Neural cell (in vitro differentiated cells): ENCODE measurements at regions not wholly inside any gene's neighbourhood (a gene's known extent, or its start where the extent isn't known, plus 50 kb on each side); places are given as distances from the start of the nearest gene placed in this dataset.

Experiments used
- H2AFZ ChIP-seq: fragments of 200-600, 300-800 bp; sonication (generic), shearing (Covaris generic); 2 replicates; pipeline ENCODE4 v1.6.0; 2014; ENCODE audit warnings: low read depth, mild to moderate bottlenecking, antibody characterized with exemption, low read length, moderate library complexity
- H3F3A ChIP-seq: fragments of 200-600 bp; shearing (Covaris generic); 2 replicates; pipeline ENCODE4 v1.6.1; 2016; ENCODE audit warnings: mild to moderate bottlenecking, moderate library complexity, mixed read lengths, antibody characterized with exemption, low read length; ENCODE audit not compliant: insufficient read depth, poor library complexity, severe bottlenecking
- H3K27ac ChIP-seq: fragments of 200-600, 300-800 bp; sonication (generic), shearing (Covaris generic); 2 replicates; pipeline ENCODE4 v1.5.1; 2014; ENCODE audit warnings: mild to moderate bottlenecking, low read length, moderate library complexity
- H3K27me3 ChIP-seq: fragments of 300-800, 200-600 bp; sonication (generic), shearing (Covaris generic); 2 replicates; pipeline ENCODE4 v1.6.0; 2014; ENCODE audit warnings: mild to moderate bottlenecking, low read depth, low read length, moderate library complexity; ENCODE audit not compliant: insufficient read depth
- H3K36me3 ChIP-seq: fragments of 300-800, 200-600 bp; sonication (generic), shearing (Covaris generic); 2 replicates; pipeline ENCODE4 v1.5.1; 2014; ENCODE audit warnings: mild to moderate bottlenecking, antibody characterized with exemption, low read length, moderate library complexity; ENCODE audit not compliant: insufficient read depth
- H3K4me2 ChIP-seq: fragments of 300-800, 200-600 bp; sonication (generic), shearing (Covaris generic); 2 replicates; pipeline ENCODE4 v1.6.0; 2014; ENCODE audit warnings: mild to moderate bottlenecking, low read length
- H3K4me3 ChIP-seq: fragments of 300-800, 200-600 bp; sonication (generic), shearing (Covaris generic); 2 replicates; pipeline ENCODE4 v1.5.1; 2014; ENCODE audit warnings: mild to moderate bottlenecking, low read length, moderate library complexity
- H3K79me2 ChIP-seq: fragments of 200-600 bp; shearing (Covaris generic); replicated peaks from 2 replicates; pipeline ENCODE4 v1.6.0; 2014; ENCODE audit warnings: mild to moderate bottlenecking, low read length, moderate library complexity; ENCODE audit not compliant: insufficient read depth
- H3K9ac ChIP-seq: fragments of 300-800, 200-600 bp; sonication (generic), shearing (Covaris generic); 2 replicates; pipeline ENCODE4 v1.6.1; 2016; ENCODE audit warnings: mild to moderate bottlenecking, low read length, mixed read lengths
- H3K9me2 ChIP-seq: fragments of 200-600 bp; shearing (Covaris generic); 2 replicates; pipeline ENCODE4 v1.6.1; 2016; ENCODE audit warnings: mild to moderate bottlenecking, low read length, mixed read lengths; ENCODE audit not compliant: insufficient read depth
- H3K9me3 ChIP-seq: fragments of 200-600, 300-800 bp; sonication (generic), shearing (Covaris generic); 2 replicates; pipeline ENCODE4 v1.6.1; 2016; ENCODE audit warnings: mild to moderate bottlenecking, mixed run types, low read length, moderate library complexity, mixed read lengths
- H4K20me1 ChIP-seq: fragments of 200-600 bp; shearing (Covaris generic); 2 replicates; pipeline ENCODE4 v1.6.1; 2016; ENCODE audit warnings: mild to moderate bottlenecking, mixed run types; ENCODE audit not compliant: insufficient read depth
- CTCF ChIP-seq: fragments of 450-650 bp; IDR thresholded peaks from 2 replicates; pipeline ENCODE4 v1.5.1; 2014; ENCODE audit warnings: antibody characterized with exemption, mild to moderate bottlenecking, moderate library complexity; ENCODE audit not compliant: poor library complexity, severe bottlenecking
- EP300 ChIP-seq: fragments of 450-650 bp; conservative IDR thresholded peaks from 2 replicates; pipeline ENCODE4 v1.6.1; 2014; ENCODE audit warnings: antibody characterized with exemption, mild to moderate bottlenecking, moderate library complexity; ENCODE audit not compliant: poor library complexity, severe bottlenecking
- EZH2 ChIP-seq: fragments of 200-600, 300-800 bp; shearing (Covaris generic), sonication (generic); IDR thresholded peaks from 2 replicates; pipeline ENCODE4 v1.6.1; 2014; ENCODE audit warnings: antibody characterized with exemption, low read length, borderline replicate concordance, mild to moderate bottlenecking; ENCODE audit not compliant: insufficient read depth, poor library complexity, severe bottlenecking
- MXI1 ChIP-seq: fragments of 450-650 bp; conservative IDR thresholded peaks from 2 replicates; pipeline ENCODE4 v1.6.1; 2014; ENCODE audit warnings: antibody characterized with exemption, mild to moderate bottlenecking; ENCODE audit not compliant: poor library complexity, severe bottlenecking
- POLR2AphosphoS5 ChIP-seq: IDR thresholded peaks from 2 replicates; pipeline ENCODE4 v1.6.1; 2012
- RAD21 ChIP-seq: fragments of 450-650 bp; conservative IDR thresholded peaks from 2 replicates; pipeline ENCODE4 v1.6.1; 2014; ENCODE audit warnings: antibody characterized with exemption, mild to moderate bottlenecking, moderate library complexity
- REST ChIP-seq: IDR thresholded peaks from 2 replicates; pipeline ENCODE4 v1.6.1; 2012; ENCODE audit warnings: borderline replicate concordance
- SMC3 ChIP-seq: fragments of 450-650 bp; conservative IDR thresholded peaks from 2 replicates; pipeline ENCODE4 v1.6.1; 2014; ENCODE audit warnings: antibody characterized with exemption, mild to moderate bottlenecking, moderate library complexity; ENCODE audit not compliant: poor library complexity
- TAF1 ChIP-seq: IDR thresholded peaks from 2 replicates; pipeline ENCODE4 v1.6.1; 2012; ENCODE audit warnings: low read depth

- Histone ChIP-seq H3K9me2 (no peaks in the 10 kb centered on the region), H3K4me2 (no peak overlapping the region)
- TF ChIP-seq EP300 = peak; percentile 89
- TF ChIP-seq SMC3 = no peak
- peak; percentile 71 for TF ChIP-seq POLR2AphosphoS5
- TF ChIP-seq CTCF = no peak
- TF ChIP-seq TAF1 = no peak
- no peak for TF ChIP-seq EZH2
- TF ChIP-seq MXI1 = no peak
- peak; percentile 26 for TF ChIP-seq RAD21
- peak; percentile 49 for TF ChIP-seq REST
Measured at GRCh38 chr7:49643321-49643720, 130.1 kb upstream of the VWC2 start.

GRCh38 chr7:49643736-49644135 is 129.7 kb upstream of the VWC2 start:
- Histone ChIP-seq H3K4me3 (peak overlapping the region; percentile 32), H3F3A (no peaks in the 10 kb centered on the region), H3K9me3 (no peaks in the 10 kb centered on the region), H3K27me3 (no peaks in the 10 kb centered on the region), H2AFZ (no peak overlapping the region), H3K27ac (peak overlapping the region; percentile 63), H3K9ac (peak overlapping the region; percentile 16), H3K36me3 (no peaks in the 10 kb centered on the region), H4K20me1 (no peaks in the 10 kb centered on the region), H3K4me2 (no peak overlapping the region), H3K9me2 (no peaks in the 10 kb centered on the region), H3K79me2 (no peaks in the 10 kb centered on the region)
- TF ChIP-seq SMC3 (no peak), MXI1 (no peak), RAD21 (no peak), EZH2 (no peak), REST (peak; percentile 95), POLR2AphosphoS5 (no peak), CTCF (peak; percentile 32), TAF1 (no peak), EP300 (no peak)

More at GRCh38 chr7:49643321-49643720, 130.1 kb upstream of the VWC2 start:
- Histone ChIP-seq H3K27ac (peak overlapping the region; percentile 63), H2AFZ (no peak overlapping the region), H3F3A (no peaks in the 10 kb centered on the region), H3K27me3 (no peaks in the 10 kb centered on the region), H4K20me1 (no peaks in the 10 kb centered on the region), H3K4me3 (peak overlapping the region; percentile 32), H3K36me3 (no peaks in the 10 kb centered on the region), H3K9ac (peak overlapping the region; percentile 16), H3K9me3 (no peaks in the 10 kb centered on the region), H3K79me2 (no peaks in the 10 kb centered on the region)
